GM21619 (cell line): ENCODE measurements at regions not wholly inside any gene's neighbourhood (a gene's known extent, or its start where the extent isn't known, plus 50 kb on each side); places are given as distances from the start of the nearest gene placed in this dataset.
"Not testable (repeated sequence)": the region's sequence is repeated elsewhere in the genome, so short reads cannot be mapped to it uniquely, and the experiment has no call there.

Experiments
- ATAC-seq: cut with Tn5 transposase; IDR thresholded peaks from one replicate; pipeline ENCODE4 v1.9.1; 2021; ENCODE audit not compliant: unreplicated experiment

DNA sequence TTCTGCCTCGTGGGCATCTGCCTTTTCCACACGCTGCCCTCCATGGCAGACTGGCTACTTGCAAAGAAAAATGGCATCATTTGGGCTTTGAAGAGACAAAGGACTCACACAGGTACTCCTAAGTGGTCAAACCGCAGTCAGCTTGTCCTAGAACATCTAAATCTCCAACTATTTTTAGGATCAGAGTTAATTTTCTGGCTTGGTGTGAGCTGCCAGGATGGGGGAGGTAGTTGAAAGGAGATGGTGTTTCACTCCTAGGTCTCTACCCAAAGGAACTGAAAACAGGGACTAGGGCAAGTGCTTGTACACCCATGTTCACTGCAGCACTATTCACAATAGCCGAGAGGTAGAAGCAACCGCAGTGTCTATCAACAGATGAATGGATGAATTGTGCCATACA, 107.9 kb upstream of the ATL2 start:
- ATAC-seq, result no peak

DNA sequence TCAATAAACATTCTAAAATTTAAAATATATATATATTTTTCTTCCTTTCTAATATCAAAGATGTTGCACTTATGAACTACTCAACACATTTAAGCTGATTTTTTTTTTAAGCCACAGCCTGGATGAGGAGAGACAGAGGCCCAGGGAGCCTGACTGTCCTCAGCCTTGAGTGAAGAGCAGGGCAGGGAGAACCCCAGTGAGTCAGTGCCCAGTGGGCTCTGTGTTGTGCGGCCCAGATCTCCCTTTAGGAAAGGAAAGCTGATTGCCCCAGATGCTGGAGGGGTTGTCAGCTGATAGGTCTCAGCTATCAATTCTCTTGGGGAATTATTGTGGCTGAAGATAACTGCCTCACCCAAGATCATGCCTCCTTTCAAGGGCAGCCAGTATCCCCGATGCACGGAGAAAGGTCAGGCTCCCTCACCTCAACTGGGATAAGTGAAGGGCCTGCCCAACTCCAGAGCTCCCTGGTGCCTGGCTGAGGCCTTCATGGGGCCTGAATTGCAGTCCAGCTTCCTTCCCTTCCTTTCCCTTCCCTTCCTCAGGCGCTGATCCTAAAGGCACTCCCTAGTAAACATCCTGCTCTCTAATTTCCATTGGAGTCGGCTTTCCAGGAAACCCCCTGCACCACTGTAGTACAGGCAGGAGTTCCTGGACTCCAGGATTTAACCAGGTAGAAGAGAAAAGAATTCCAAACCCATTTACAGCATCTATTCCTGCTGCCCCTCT, 106.9 kb upstream of the ATL2 start:
- no peak for ATAC-seq

GRCh38 chr2:38482710-38483109, 105.6 kb upstream of the ATL2 start:
- ATAC-seq, result not testable (repeated sequence)

GRCh38 chr2:38480617-38481016, 103.5 kb upstream of the ATL2 start:
- ATAC-seq, result no peak

DNA sequence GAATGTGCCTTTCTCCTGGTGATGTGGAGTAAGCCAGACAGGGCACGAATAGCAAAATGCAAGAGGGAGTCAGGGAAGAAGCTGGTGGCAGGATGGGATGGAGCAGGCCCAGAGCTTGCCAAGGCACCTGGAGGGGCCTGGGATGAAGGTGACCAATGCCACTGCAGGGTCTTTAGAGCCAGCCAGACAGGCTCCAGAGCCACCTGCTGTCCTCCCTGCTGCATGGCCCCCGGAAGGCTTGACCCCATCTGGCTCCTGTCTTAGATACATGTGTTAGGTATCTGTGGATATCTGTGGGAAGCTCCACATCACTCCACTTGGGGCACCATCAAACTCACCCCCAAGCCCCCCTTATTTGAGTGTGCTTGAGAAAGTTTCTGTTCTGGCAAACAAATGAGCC, 99.9 kb upstream of the ATL2 start:
- ATAC-seq, result no peak

- ATAC-seq, result no peak
Observed at GRCh38 chr2:38475567-38475881, 98.5 kb upstream of the ATL2 start.

DNA sequence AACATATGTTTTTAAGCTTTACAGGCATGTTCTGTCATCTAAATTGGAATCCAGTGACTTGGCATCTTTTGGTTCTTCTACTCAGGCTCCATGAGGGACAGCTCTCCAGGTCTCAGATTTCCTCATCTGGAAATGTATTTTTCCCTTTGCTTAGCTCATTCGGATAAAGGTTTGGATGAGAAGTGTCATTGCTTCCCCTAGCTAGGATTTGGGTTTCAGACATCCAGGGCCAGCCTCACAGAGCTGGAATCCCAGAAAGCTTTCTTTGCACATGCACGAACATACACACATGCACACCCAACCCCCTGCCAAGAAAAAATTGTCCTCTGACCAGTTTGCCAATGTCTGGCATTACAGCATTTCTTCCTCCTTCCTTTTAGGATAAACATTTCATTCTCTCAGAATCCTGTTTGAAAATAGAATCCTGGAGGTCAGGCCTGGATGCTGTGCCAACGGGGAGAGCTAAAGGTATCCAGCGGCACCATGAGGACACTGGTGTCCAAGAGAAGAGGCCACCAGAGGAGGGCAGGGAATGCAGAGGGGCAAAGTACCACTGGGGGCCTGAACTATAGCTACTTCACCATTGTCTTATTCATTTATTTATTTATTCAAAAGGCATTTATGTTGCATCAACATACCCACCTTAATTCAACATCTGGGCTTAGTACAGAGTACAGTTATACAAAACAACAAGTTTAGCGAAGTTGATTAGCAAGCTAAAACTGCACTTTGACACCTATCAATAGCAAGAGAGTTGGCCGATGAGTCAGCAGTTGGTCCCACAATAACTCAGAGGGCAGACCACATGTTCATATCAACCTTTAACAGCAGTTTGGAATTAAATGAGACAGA, 97.9 kb upstream of the ATL2 start:
- ATAC-seq, result no peak

DNA sequence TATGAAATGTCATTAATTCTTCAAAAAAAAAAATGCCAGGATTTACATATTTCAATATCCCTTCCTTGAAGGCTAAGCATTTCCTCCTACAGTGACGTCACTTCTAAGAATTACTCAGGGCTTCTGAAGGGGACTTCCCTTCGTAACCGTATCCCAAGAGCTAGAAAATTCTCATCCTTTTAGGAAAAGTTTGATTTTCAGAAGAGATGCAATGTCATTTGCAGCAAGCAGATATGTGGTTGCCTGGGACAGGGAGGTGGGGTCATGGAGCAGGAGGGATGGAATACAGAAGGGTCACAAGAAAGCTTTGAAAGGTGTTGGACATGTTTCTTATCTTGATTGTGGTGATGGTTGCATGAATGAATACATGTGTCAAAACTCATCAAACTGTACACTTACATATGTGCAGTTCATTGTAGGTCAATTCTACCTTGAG, 97.0 kb upstream of the ATL2 start:
- ATAC-seq, result no peak

DNA sequence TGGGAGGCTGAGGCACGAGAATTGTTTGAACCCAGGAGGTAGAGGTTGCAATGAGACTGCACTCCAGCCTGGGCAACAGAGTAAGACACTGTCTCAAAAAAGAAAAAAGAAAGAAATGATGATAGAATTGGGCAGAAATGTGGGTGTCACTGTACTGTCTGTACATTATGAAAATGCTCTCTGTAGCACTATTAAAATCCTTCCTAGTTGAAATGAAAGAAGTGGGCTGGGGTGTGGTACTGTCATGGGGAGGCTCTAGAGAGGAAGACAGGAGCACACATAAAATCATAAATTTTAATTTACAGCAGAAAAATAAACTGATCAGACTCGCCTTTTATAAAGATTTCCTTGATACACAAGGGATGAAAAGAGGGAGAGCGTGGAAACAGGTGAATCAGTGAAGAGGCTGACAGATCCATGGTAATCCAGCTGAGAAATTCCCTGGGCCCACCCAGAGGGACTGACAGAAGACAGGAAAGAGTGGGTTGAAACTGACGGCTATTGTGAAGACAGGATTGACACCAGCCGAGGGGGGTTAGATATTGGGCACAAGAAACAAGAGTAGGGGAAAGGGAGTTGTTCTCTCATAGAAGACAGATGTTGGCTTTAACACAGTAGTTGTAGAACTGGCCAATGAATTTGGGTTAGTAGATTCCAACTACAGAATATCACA, 96.4 kb upstream of the ATL2 start:
- no peak for ATAC-seq

DNA sequence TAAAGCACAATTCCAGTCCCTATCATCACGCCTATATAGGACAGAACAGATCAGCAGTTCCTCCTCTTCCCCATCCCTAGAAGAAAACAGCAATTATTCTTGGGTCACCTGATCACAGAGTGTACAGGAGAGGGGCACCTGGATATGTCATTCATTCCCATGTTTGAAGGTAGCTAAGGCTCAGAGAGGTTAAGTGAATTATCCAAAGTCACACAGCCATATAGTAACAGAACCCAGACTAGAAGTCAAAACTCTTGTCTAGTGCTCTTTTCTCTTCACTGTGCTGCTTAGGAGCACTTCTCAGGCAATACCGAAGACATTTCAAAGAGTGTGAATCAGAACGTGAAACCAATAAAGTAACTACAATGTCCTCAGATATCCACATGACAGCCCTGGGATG, 93.0 kb upstream of the ATL2 start:
- no peak for ATAC-seq

- no peak for ATAC-seq
Observed at GRCh38 chr2:38467768-38468455, 90.8 kb upstream of the ATL2 start.

DNA sequence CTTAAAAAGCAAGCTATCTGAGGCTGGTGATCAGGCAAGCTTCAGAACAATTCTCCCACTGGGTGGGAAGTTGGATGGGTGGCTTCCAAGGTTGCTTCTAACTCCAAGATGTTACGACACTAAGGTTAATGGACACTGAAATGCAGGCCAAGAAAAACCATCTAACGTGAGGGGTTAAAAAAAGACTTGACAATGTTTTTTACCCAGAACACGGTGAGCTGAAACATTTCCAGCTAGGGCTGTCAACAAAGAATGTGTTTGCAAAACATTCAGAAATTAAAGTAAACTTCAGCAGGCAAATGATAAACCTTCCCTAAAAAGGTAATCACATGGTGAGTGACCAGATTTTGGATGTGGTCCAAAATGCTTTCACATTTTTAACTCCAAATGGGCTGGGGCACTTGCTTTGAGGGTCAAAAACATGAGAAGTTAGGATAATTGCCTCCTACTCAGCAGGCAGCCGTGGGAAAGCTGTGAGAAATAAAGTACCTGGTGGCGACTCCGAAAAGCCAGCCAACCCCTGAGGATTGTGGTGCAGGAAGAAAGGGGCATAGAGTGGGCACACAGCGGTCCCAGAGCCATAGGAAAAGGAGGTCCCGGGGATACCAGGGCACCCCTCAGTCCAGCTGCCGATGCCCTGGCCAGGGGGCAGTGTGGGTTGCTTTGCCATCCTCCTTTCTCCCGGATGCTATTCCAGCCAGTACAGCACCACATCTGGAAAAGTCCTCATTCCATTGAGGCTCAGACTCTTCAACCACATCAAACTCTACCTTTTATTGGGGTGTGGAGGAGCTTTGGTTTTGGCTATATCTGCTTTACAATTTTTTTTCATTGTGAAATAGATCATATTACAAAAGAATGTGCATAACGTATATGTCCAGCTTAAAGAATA, 90.0 kb upstream of the ATL2 start:
- ATAC-seq, result no peak

GRCh38 chr2:38466409-38466808, 89.3 kb upstream of the ATL2 start:
- no peak for ATAC-seq

GRCh38 chr2:38465789-38466127, 88.7 kb upstream of the ATL2 start:
- no peak for ATAC-seq

DNA sequence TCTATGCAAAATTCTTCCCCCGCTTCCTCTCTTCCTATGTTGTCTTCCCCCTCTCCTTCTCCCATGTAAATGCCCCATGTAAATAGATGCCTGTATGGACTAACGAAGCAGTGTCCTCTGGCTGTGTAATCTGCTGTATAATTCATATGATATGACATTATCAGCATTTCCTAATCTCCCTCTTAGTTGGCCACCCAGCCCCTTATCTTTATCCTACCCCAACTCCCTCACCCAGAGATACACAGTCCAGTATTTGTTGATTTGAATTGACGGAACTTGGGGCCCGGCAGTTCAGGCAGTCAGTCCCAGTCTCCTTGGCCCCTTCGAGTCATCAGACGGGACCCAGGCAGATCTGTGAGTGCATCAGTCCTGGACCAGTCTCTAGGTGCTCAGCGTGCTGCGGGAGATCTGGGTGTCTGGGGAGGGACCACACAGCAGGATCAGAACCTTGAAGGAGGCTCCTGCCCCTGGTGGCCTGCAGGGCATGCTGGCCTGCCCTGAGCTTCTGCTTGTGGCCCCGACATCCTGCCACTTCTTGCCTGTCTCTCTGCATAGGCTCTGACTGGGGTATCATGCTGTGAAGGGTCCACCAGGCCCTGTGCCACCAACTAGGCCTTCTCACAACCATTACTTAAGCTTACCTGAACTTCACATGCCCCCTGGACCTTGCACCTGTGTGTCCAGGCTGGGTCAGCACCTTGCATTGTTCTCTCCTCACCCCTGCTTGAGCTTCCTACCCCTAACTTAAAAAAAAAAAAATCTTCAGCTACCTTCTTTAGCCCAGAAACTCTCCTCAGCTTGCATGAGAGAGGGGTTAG, 88.1 kb upstream of the ATL2 start:
- no peak for ATAC-seq

- ATAC-seq, result no peak
Observed at GRCh38 chr2:38463752-38464151, 86.7 kb upstream of the ATL2 start.

DNA sequence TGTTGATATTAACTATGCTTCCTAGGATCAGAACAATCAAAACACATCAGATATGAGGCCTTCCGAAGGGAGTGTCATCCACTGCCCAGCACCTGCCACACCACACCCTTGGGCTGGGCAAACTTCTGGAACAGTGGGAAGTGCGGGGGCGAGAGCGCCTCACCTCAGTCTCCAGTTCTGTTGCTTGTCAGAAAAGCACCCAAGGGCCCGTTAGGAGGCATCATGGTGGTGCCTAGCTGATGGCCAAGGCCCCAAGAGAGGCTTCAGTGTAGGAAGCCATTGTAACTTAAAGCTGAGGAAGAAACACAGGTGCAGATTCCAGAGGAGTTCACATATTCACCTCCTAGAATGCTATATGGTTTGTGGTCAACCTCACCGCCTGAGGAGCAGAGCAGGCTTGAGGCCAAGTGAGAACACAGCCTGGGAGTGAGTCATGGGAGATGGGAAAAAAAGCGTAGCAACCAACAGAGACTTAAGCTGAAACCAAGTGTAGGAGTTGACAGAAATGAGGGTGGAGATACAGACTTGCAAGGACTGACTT, 85.1 kb upstream of the ATL2 start:
- ATAC-seq, result no peak

DNA sequence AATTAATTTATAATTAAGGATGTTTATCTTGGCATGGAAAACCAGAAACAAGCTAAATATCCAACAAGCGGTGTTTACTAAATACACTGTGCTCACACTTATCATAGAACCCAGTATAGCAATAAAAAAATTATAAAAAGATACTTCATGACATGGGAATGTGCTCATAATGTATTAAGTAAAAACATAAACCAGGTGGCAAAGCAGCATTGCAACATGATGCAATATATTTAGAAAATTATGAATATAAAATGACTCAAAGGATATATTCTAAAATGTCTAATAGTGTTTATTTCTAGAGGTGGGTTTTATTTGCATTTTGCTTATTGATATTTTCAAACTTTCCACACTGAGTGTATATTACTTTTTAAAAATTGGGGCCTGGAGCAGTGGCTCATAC, 84.4 kb upstream of the ATL2 start:
- ATAC-seq, result no peak

DNA sequence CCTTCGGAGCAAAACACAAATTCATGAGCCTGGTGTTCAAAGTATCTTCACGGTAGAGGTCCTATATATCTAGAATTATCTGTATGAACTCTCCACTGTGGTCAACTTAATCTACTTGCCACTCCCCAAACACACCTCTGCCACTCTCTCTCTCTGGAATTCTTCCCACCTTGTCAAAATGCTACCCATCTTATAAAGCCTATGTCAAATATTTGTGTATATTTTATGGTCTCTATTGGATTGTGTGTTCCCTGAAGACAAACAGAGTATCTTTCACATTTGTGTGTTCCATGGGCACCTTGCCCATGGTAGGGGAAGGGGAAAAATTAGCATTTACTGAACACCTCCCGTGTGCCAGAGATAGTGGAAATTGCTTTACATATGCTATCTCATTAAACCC, 83.2 kb upstream of the ATL2 start:
- no peak for ATAC-seq
